ENCODE measurements at regions not wholly inside any gene's neighbourhood (a gene's known extent, or its start where the extent isn't known, plus 50 kb on each side); places are given as distances from the start of the nearest gene placed in this dataset.

DNA sequence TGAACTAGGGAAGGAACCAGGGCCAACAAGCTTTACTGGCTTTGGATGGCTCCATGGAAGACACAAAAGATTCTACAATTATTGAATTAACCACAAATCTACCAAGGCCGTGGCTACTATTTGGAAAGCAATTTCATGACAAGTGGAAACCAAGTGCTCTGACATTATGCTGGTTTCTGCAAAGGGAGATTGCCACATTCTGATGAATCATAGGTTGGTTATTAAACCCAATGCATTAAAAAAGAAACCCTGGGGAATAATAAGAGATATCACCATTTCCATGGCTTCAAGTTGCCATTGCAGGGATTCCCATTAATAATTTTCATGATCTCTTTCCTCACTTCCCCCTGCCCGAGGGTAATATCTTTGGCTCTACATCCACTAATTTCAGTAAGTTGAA, 359.2 kb upstream of the NCAM2 start:
- Histone ChIP-seq H4K20me1 (replicated peaks; ENCODE audit: control insufficient read depth, insufficient read depth, low read length) (no peaks in the 10 kb centered on the region), H3K9ac (ENCODE audit: insufficient read depth in 1 of 2, low read depth in 2 of 2, low read length in 2 of 2) (no peak overlapping the region), H3K9me1 (ENCODE audit: control insufficient read depth, insufficient read depth, low read length) (no peaks in the 10 kb centered on the region), H3K4me2 (ENCODE audit: insufficient read depth, low read length) (no peak overlapping the region), H3K27me3 (ENCODE audit: control insufficient read depth in 2 of 2, insufficient read depth in 2 of 2, low read length in 2 of 2) (no peaks in the 10 kb centered on the region), H2AFZ (ENCODE audit: low read depth, low read length) (no peak overlapping the region), H3K9me3 (replicated peaks; ENCODE audit: control insufficient read depth, insufficient read depth, low read depth, low read length) (no peaks in the 10 kb centered on the region; the same call in 1 of the 2 replicates), H3K79me2 (ENCODE audit: control insufficient read depth, insufficient read depth, low read length) (no peaks in the 10 kb centered on the region), H3K4me1 (replicated peaks in 1 of 2; ENCODE audit: control insufficient read depth in 2 of 2, insufficient read depth in 2 of 2, low read length in 2 of 2) (no peaks in the 10 kb centered on the region), H3K27ac (ENCODE audit: extremely low read depth, low read depth, low read length) (no peak overlapping the region), H3K4me3 (no peak overlapping the region), H3K36me3 (ENCODE audit: control insufficient read depth, insufficient read depth, low read length) (no peaks in the 10 kb centered on the region)
- intact Hi-C loops (cut with micrococcal nuclease): no loop called here
- in situ Hi-C loops (cut with MboI): no loop called here
- ATAC-seq (no peak), DNase-seq (ENCODE audit: extremely low read depth in 1 of 4, low spot score in 3 of 4) (no peak), FAIRE-seq (no peak)
- TF ChIP-seq, protein P1, sequence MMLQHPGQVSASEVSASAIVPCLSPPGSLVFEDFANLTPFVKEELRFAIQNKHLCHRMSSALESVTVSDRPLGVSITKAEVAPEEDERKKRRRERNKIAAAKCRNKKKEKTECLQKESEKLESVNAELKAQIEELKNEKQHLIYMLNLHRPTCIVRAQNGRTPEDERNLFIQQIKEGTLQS (IDR thresholded peaks at IDR 0.05): no peak
- TF ChIP-seq, protein P1 (CRISPR knock-in tag; conservative IDR thresholded peaks at IDR 0.05): no peak
- TF ChIP-seq, protein P2, sequence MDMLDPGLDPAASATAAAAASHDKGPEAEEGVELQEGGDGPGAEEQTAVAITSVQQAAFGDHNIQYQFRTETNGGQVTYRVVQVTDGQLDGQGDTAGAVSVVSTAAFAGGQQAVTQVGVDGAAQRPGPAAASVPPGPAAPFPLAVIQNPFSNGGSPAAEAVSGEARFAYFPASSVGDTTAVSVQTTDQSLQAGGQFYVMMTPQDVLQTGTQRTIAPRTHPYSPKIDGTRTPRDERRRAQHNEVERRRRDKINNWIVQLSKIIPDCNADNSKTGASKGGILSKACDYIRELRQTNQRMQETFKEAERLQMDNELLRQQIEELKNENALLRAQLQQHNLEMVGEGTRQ (CRISPR knock-in tag; IDR thresholded peaks at IDR 0.05): no peak
- TF ChIP-seq L3MBTL2 (IDR thresholded peaks at IDR 0.05) (no peak), NONO (IDR thresholded peaks at IDR 0.05; ENCODE audit: low read depth in 2 of 2, low read length in 1 of 2) (no peak), NFE2 (IDR thresholded peaks at IDR 0.05; ENCODE audit: low read depth) (no peak), PHB (CRISPR knock-in tag; IDR thresholded peaks at IDR 0.05) (no peak), ZFP36 (IDR thresholded peaks at IDR 0.05; ENCODE audit: low read depth, low read length, partially characterized antibody) (no peak), CBX2 (IDR thresholded peaks at IDR 0.05; ENCODE audit: insufficient read depth, low read length, poor library complexity, severe bottlenecking) (no peak)
- TF ChIP-seq, protein P3, sequence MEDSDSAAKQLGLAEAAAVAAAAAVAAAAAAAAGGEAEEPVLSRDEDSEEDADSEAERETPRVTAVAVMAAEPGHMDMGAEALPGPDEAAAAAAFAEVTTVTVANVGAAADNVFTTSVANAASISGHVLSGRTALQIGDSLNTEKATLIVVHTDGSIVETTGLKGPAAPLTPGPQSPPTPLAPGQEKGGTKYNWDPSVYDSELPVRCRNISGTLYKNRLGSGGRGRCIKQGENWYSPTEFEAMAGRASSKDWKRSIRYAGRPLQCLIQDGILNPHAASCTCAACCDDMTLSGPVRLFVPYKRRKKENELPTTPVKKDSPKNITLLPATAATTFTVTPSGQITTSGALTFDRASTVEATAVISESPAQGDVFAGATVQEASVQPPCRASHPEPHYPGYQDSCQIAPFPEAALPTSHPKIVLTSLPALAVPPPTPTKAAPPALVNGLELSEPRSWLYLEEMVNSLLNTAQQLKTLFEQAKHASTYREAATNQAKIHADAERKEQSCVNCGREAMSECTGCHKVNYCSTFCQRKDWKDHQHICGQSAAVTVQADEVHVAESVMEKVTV (CRISPR knock-in tag; IDR thresholded peaks at IDR 0.05): no peak
- no TSS peak for BruUV-seq (replicated peaks)
- WGBS (ENCODE audit: insufficient coverage, low coverage, missing lambda C conversion rate): 0% methylated on average over 2 of the region's 2 CpGs
- ChIA-PET POLR2A (no interaction called here), CTCF (ENCODE audit: low intra/inter-chr PET ratio) (no interaction called here)

Measured in K562 (cell line).